DND-41 (cell line): ENCODE measurements at regions not wholly inside any gene's neighbourhood (a gene's known extent, or its start where the extent isn't known, plus 50 kb on each side); places are given as distances from the start of the nearest gene placed in this dataset.

Experiments used
- EZH2 ChIP-seq: IDR thresholded peaks from 3 replicates; pipeline ENCODE4 v1.6.1; 2012; ENCODE audit warnings: borderline replicate concordance, low read depth, mild to moderate bottlenecking, moderate library complexity, low read length, inconsistent platforms; ENCODE audit not compliant: severe bottlenecking
- TF ChIP-seq, protein P1 (sequence below): IDR thresholded peaks from 2 replicates; pipeline ENCODE4 v1.5.1; 2012; ENCODE audit warnings: borderline replicate concordance, low read length, moderate library complexity, mild to moderate bottlenecking; ENCODE audit not compliant: poor library complexity, severe bottlenecking; ENCODE audit errors: extremely low read depth

GRCh38 chr12:75765170-75766059 is 254.0 kb upstream of the KRR1 start:
- TF ChIP-seq, protein P1, sequence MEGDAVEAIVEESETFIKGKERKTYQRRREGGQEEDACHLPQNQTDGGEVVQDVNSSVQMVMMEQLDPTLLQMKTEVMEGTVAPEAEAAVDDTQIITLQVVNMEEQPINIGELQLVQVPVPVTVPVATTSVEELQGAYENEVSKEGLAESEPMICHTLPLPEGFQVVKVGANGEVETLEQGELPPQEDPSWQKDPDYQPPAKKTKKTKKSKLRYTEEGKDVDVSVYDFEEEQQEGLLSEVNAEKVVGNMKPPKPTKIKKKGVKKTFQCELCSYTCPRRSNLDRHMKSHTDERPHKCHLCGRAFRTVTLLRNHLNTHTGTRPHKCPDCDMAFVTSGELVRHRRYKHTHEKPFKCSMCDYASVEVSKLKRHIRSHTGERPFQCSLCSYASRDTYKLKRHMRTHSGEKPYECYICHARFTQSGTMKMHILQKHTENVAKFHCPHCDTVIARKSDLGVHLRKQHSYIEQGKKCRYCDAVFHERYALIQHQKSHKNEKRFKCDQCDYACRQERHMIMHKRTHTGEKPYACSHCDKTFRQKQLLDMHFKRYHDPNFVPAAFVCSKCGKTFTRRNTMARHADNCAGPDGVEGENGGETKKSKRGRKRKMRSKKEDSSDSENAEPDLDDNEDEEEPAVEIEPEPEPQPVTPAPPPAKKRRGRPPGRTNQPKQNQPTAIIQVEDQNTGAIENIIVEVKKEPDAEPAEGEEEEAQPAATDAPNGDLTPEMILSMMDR = no peak
- no peak for TF ChIP-seq EZH2
